Common myeloid progenitor, CD34-positive (primary cell): ENCODE measurements at regions not wholly inside any gene's neighbourhood (a gene's known extent, or its start where the extent isn't known, plus 50 kb on each side); places are given as distances from the start of the nearest gene placed in this dataset.

ENCODE experiments used
- CTCF ChIA-PET: fragments of 350-600 bp; sonication (Branson Sonifier 250); formaldehyde crosslinking; loops from one replicate; lab custom pipeline; 2021; ENCODE audit warnings: antibody characterized with exemption; lab: Charles Lee
- POLR2A ChIA-PET: fragments of 350-600 bp; sonication (Branson Sonifier 250); formaldehyde crosslinking; loops from one replicate; lab custom pipeline; 2021; ENCODE audit warnings: antibody characterized with exemption; lab: Charles Lee
- DNase-seq, 3 donors: peaks; one replicate each; pipeline versions ENCODE4 v3.0.0 to v3.0.0-alpha.2; 2013
- H3K27ac ChIP-seq, 2 experiments: 1 replicate in 1 of 2; 2 replicates in 1 of 2; pipeline ENCODE4 v1.7.0; 2013; ENCODE audit warnings: inconsistent platforms in 2 of 2, low read length in 2 of 2, mild to moderate bottlenecking in 2 of 2, low read depth in 1 of 2, moderate library complexity in 1 of 2; ENCODE audit not compliant: severe bottlenecking in 2 of 2, insufficient read depth in 1 of 2, poor library complexity in 1 of 2
- H3K27me3 ChIP-seq, 5 experiments: replicated peaks in 2 of 5; 1 replicate in 3 of 5; 2 replicates in 2 of 5; pipeline versions ENCODE4 v1.6.1 to v1.7.0; 2013; ENCODE audit warnings: low read length in 4 of 5, mild to moderate bottlenecking in 2 of 5, moderate library complexity in 2 of 5, inconsistent platforms in 1 of 5; ENCODE audit not compliant: insufficient read depth in 5 of 5, control insufficient read depth in 4 of 5
- H3K36me3 ChIP-seq, 4 experiments: 1 replicate in 2 of 4; 2 replicates in 2 of 4; pipeline versions ENCODE4 v1.6.1 to v1.7.0; 2013; ENCODE audit warnings: low read length in 3 of 4, control low read depth in 1 of 4, mild to moderate bottlenecking in 1 of 4; ENCODE audit not compliant: control insufficient read depth in 4 of 4, insufficient read depth in 4 of 4
- H3K4me1 ChIP-seq, 4 experiments: 1 replicate in 3 of 4; 2 replicates in 1 of 4; pipeline versions ENCODE4 v1.6.1 to v1.7.1; 2013; ENCODE audit warnings: low read length in 3 of 4, mild to moderate bottlenecking in 3 of 4, control low read depth in 1 of 4, inconsistent platforms in 1 of 4, moderate library complexity in 1 of 4; ENCODE audit not compliant: control insufficient read depth in 4 of 4, insufficient read depth in 4 of 4; ENCODE audit errors: control extremely low read depth in 1 of 4
- H3K4me3 ChIP-seq, 7 experiments: 1 replicate in 4 of 7; 2 replicates in 3 of 7; pipeline versions ENCODE4 v1.5.1 to v1.7.0; 2013; ENCODE audit warnings: mild to moderate bottlenecking in 7 of 7, low read length in 6 of 7, moderate library complexity in 6 of 7, inconsistent platforms in 2 of 7, low read depth in 2 of 7, control low read depth in 1 of 7; ENCODE audit not compliant: insufficient read depth in 4 of 7, control insufficient read depth in 1 of 7; ENCODE audit errors: extremely low read depth in 1 of 7
- H3K9me3 ChIP-seq, 5 experiments: 1 replicate in 4 of 5; 2 replicates in 1 of 5; pipeline versions ENCODE4 v1.6.1 to v1.7.1; 2013; ENCODE audit warnings: low read length in 4 of 5, mild to moderate bottlenecking in 2 of 5, inconsistent platforms in 1 of 5, low read depth in 1 of 5, moderate library complexity in 1 of 5; ENCODE audit not compliant: control insufficient read depth in 4 of 5, insufficient read depth in 2 of 5; ENCODE audit errors: control extremely low read depth in 1 of 5
- WGBS: methylation state at CpG from one replicate; pipeline ENCODE4 v1.1.5; 2013; ENCODE audit not compliant: insufficient coverage; 5-methylcytosine and 5-hydroxymethylcytosine counted together

- Histone ChIP-seq H3K4me1 (no peaks in the 10 kb centered on the region), H3K9me3 (no peaks in the 10 kb centered on the region), H3K4me3 (no peak overlapping the region), H3K27me3 (peaks cover 0 to 19% (median 4%) of the 10 kb centered on the region in 5 experiments), H3K36me3 (no peaks in the 10 kb centered on the region), H3K27ac (no peak overlapping the region)
- no peak for DNase-seq
- POLR2A ChIA-PET, result no interaction called here
- CTCF ChIA-PET, result no interaction called here
- 98% methylated on average over 4 of the region's 6 CpGs for WGBS
These were observed 88.8 kb upstream of the DIO3 start for GRCh38 chr14:101472518-101472849.

- WGBS, result 96% methylated on average over 9 of the region's 12 CpGs
- POLR2A ChIA-PET, result no interaction called here
- Histone ChIP-seq H3K4me3 (no peak overlapping the region), H3K27ac (no peak overlapping the region), H3K27me3 (peaks cover 0 to 19% (median 5%) of the 10 kb centered on the region in 5 experiments), H3K36me3 (no peaks in the 10 kb centered on the region), H3K4me1 (no peaks in the 10 kb centered on the region), H3K9me3 (no peaks in the 10 kb centered on the region)
- no peak for DNase-seq
- CTCF ChIA-PET, result no interaction called here
These were observed 88.1 kb upstream of the DIO3 start for GRCh38 chr14:101473045-101473729.

- ChIA-PET POLR2A (no interaction called here), CTCF (no interaction called here)
- DNase-seq, result no peak
- Histone ChIP-seq H3K4me1 (no peaks in the 10 kb centered on the region), H3K27ac (no peak overlapping the region), H3K9me3 (no peaks in the 10 kb centered on the region), H3K4me3 (no peak overlapping the region), H3K27me3 (peaks cover 0 to 19% (median 3%) of the 10 kb centered on the region in 5 experiments), H3K36me3 (no peaks in the 10 kb centered on the region)
- WGBS, result 93% methylated on average over 16 of the region's 23 CpGs
These were observed 87.3 kb upstream of the DIO3 start for GRCh38 chr14:101473795-101474562.

GRCh38 chr14:101474563-101475455 lies 86.5 kb upstream of the DIO3 start:
- no peak overlapping the region for H3K27ac ChIP-seq
- no peaks in the 10 kb centered on the region for H3K4me1 ChIP-seq
- WGBS, result 97% methylated on average over 13 of the region's 19 CpGs
- peaks cover 0 to 19% (median 3%) of the 10 kb centered on the region in 5 experiments for H3K27me3 ChIP-seq
- ChIA-PET POLR2A (no interaction called here), CTCF (no interaction called here)
- H3K36me3 ChIP-seq, result no peaks in the 10 kb centered on the region
- DNase-seq, result no peak
- H3K9me3 ChIP-seq, result no peaks in the 10 kb centered on the region
- no peak overlapping the region for H3K4me3 ChIP-seq

GRCh38 chr14:101475456-101476257 lies 85.6 kb upstream of the DIO3 start:
- POLR2A ChIA-PET, result no interaction called here
- Histone ChIP-seq H3K4me1 (no peaks in the 10 kb centered on the region), H3K27ac (no peak overlapping the region), H3K27me3 (peaks cover 0 to 24% (median 3%) of the 10 kb centered on the region in 5 experiments), H3K4me3 (no peak overlapping the region), H3K36me3 (no peaks in the 10 kb centered on the region), H3K9me3 (no peaks in the 10 kb centered on the region)
- no peak for DNase-seq
- CTCF ChIA-PET, result no interaction called here
- 89% methylated on average over 23 of the region's 26 CpGs for WGBS

- Histone ChIP-seq H3K36me3 (no peaks in the 10 kb centered on the region), H3K4me3 (no peak overlapping the region), H3K4me1 (no peaks in the 10 kb centered on the region), H3K27me3 (peaks cover 0 to 27% (median 7%) of the 10 kb centered on the region in 5 experiments), H3K27ac (no peak overlapping the region), H3K9me3 (no peaks in the 10 kb centered on the region)
- CTCF ChIA-PET, result no interaction called here
- DNase-seq, result no peak
- 91% methylated on average over 8 of the region's 9 CpGs for WGBS
- POLR2A ChIA-PET, result no interaction called here
These were observed 84.9 kb upstream of the DIO3 start for GRCh38 chr14:101476258-101476915.
